Small intestine (tissue), 7 donors: ENCODE measurements at regions not wholly inside any gene's neighbourhood (a gene's known extent, or its start where the extent isn't known, plus 50 kb on each side); places are given as distances from the start of the nearest gene placed in this dataset.

Source experiments
- DNase-seq, 2 donors: peaks; one replicate each; pipeline versions ENCODE4 v3.0.0 to v3.0.0-alpha.2; 2013
- FAIRE-seq: peaks from 2 replicates; lab custom pipeline; 2012; peaks lifted over from hg19 to GRCh38; lab: Jason Lieb, UNC
- H3K27ac ChIP-seq, 3 donors: one replicate each; pipeline ENCODE4 v1.5.1; 2013; ENCODE audit warnings: low read length in 2 of 3, mild to moderate bottlenecking in 2 of 3, control low read depth in 1 of 3, inconsistent platforms in 1 of 3, low read depth in 1 of 3, moderate library complexity in 1 of 3
- H3K27me3 ChIP-seq, 3 donors: one replicate each; pipeline ENCODE4 v1.6.1; 2013; ENCODE audit warnings: low read length in 3 of 3, inconsistent platforms in 1 of 3; ENCODE audit not compliant: control insufficient read depth in 3 of 3, insufficient read depth in 3 of 3
- H3K36me3 ChIP-seq, 3 donors: one replicate each; pipeline ENCODE4 v1.6.1; 2013; ENCODE audit warnings: low read length in 3 of 3, inconsistent platforms in 1 of 3, low read depth in 1 of 3, mild to moderate bottlenecking in 1 of 3, moderate library complexity in 1 of 3; ENCODE audit not compliant: control insufficient read depth in 3 of 3, insufficient read depth in 2 of 3
- H3K4me1 ChIP-seq, 3 donors: one replicate each; pipeline ENCODE4 v1.6.1; 2013; ENCODE audit warnings: low read length in 2 of 3, inconsistent platforms in 1 of 3, low read depth in 1 of 3, mild to moderate bottlenecking in 1 of 3, moderate library complexity in 1 of 3; ENCODE audit not compliant: control insufficient read depth in 3 of 3, insufficient read depth in 2 of 3
- H3K4me3 ChIP-seq, 3 donors: one replicate each; pipeline ENCODE4 v1.5.1; 2013; ENCODE audit warnings: low read length in 3 of 3, control low read depth in 1 of 3, inconsistent platforms in 1 of 3, low read depth in 1 of 3, mild to moderate bottlenecking in 1 of 3, moderate library complexity in 1 of 3
- H3K9me3 ChIP-seq, 2 donors: one replicate each; pipeline ENCODE4 v1.6.1; 2013; ENCODE audit warnings: low read depth in 1 of 2, low read length in 1 of 2; ENCODE audit not compliant: control insufficient read depth in 2 of 2, insufficient read depth in 1 of 2
- WGBS, 3 donors: extraction: QIAGEN DNeasy Blood & Tissue Kit; methylation state at CpG; one replicate each; pipeline ENCODE4 v1.1.7; 2013; 5-methylcytosine and 5-hydroxymethylcytosine counted together
- donor health status: healthy with polysubstance abuse.
- donor health status: control.
- donor health status: control.
- donor health status: Bipolar disorder and iron deficiency.
- donor health status: healthy.

GRCh38 chr13:27327633-27328032 lies 57.0 kb downstream of the RASL11A start:
- 89 to 95% (median 95%) methylated on average over 5 of the region's 5 CpGs for WGBS, 3 donors
- H3K27me3 ChIP-seq, result peaks cover 0 to 6% (median 0%) of the 10 kb centered on the region in 3 donors

GRCh38 chr13:27329210-27329609 lies 58.6 kb downstream of the RASL11A start:
- 50 to 75% (median 56%) methylated on average over 5 of the region's 5 CpGs for WGBS, 3 donors
- H3K4me3 ChIP-seq, result no peak overlapping the region
- no peaks in the 10 kb centered on the region for H3K9me3 ChIP-seq
- no peak for DNase-seq
- no peaks in the 10 kb centered on the region for H3K4me1 ChIP-seq
- no peaks in the 10 kb centered on the region for H3K36me3 ChIP-seq
- FAIRE-seq, result no peak
- no peak overlapping the region for H3K27ac ChIP-seq
- H3K27me3 ChIP-seq, result peaks cover 0 to 6% (median 0%) of the 10 kb centered on the region in 3 donors

More at GRCh38 chr13:27327633-27328032, 57.0 kb downstream of the RASL11A start:
- FAIRE-seq (no peak), DNase-seq (no peak)
- Histone ChIP-seq H3K9me3 (no peaks in the 10 kb centered on the region), H3K4me1 (no peaks in the 10 kb centered on the region), H3K36me3 (no peaks in the 10 kb centered on the region), H3K4me3 (no peak overlapping the region), H3K27ac (no peak overlapping the region)

- Histone ChIP-seq H3K9me3 (no peaks in the 10 kb centered on the region), H3K27ac (no peak overlapping the region), H3K4me1 (no peaks in the 10 kb centered on the region), H3K4me3 (no peak overlapping the region), H3K36me3 (no peaks in the 10 kb centered on the region), H3K27me3 (peaks cover 0 to 3% (median 0%) of the 10 kb centered on the region in 3 donors)
- no peak for DNase-seq
- WGBS, 3 donors, result 50 to 86% (median 78%) methylated on average over 13 of the region's 13 CpGs
- no peak for FAIRE-seq
Measured at GRCh38 chr13:27334774-27335435, 64.3 kb downstream of the RASL11A start.

GRCh38 chr13:27336014-27336673 lies 65.5 kb downstream of the RASL11A start:
- Histone ChIP-seq H3K9me3 (no peaks in the 10 kb centered on the region), H3K36me3 (no peaks in the 10 kb centered on the region), H3K27me3 (peaks cover 0 to 3% (median 0%) of the 10 kb centered on the region in 3 donors), H3K4me3 (no peak overlapping the region), H3K4me1 (no peaks in the 10 kb centered on the region), H3K27ac (no peak overlapping the region)
- FAIRE-seq, result no peak
- WGBS, 3 donors, result 73 to 84% (median 74%) methylated on average over 6 of the region's 6 CpGs
- DNase-seq, result no peak

- FAIRE-seq (no peak), DNase-seq (no peak)
- Histone ChIP-seq H3K9me3 (no peaks in the 10 kb centered on the region), H3K27ac (no peak overlapping the region), H3K36me3 (no peaks in the 10 kb centered on the region), H3K4me3 (no peak overlapping the region), H3K27me3 (no peaks in the 10 kb centered on the region), H3K4me1 (peaks cover 0 to 3% (median 0%) of the 10 kb centered on the region in 3 donors)
- 56 to 94% (median 75%) methylated on average over 1 of the region's 1 CpG for WGBS, 3 donors
Measured at GRCh38 chr13:27338207-27338606, 67.6 kb downstream of the RASL11A start.

GRCh38 chr13:27338816-27339215 lies 68.2 kb downstream of the RASL11A start:
- no peaks in the 10 kb centered on the region for H3K27me3 ChIP-seq
- H3K27ac ChIP-seq, result no peak overlapping the region
- 66 to 72% (median 72%) methylated on average over 8 of the region's 8 CpGs for WGBS, 3 donors
- no peaks in the 10 kb centered on the region for H3K36me3 ChIP-seq
- H3K4me1 ChIP-seq, result peaks cover 0 to 3% (median 0%) of the 10 kb centered on the region in 3 donors
- DNase-seq (no peak), FAIRE-seq (no peak)
- H3K9me3 ChIP-seq, result no peaks in the 10 kb centered on the region
- no peak overlapping the region for H3K4me3 ChIP-seq

GRCh38 chr13:27339299-27339698 lies 68.7 kb downstream of the RASL11A start:
- H3K36me3 ChIP-seq, result no peaks in the 10 kb centered on the region
- H3K27me3 ChIP-seq, result no peaks in the 10 kb centered on the region
- no peak overlapping the region for H3K4me3 ChIP-seq
- peaks cover 0 to 3% (median 0%) of the 10 kb centered on the region in 3 donors for H3K4me1 ChIP-seq
- FAIRE-seq (no peak), DNase-seq (peak; percentile 61 to 71)
- no peak overlapping the region for H3K27ac ChIP-seq
- WGBS, 3 donors, result 17 to 39% (median 24%) methylated on average over 6 of the region's 6 CpGs
- H3K9me3 ChIP-seq, result no peaks in the 10 kb centered on the region

- peaks cover 0 to 3% (median 0%) of the 10 kb centered on the region in 3 donors for H3K4me1 ChIP-seq
- WGBS, 3 donors, result 13 to 37% (median 31%) methylated on average over 6 of the region's 6 CpGs
- H3K27ac ChIP-seq, result no peak overlapping the region
- H3K4me3 ChIP-seq, result no peak overlapping the region
- FAIRE-seq (no peak), DNase-seq (no peak)
- H3K9me3 ChIP-seq, result no peaks in the 10 kb centered on the region
- H3K36me3 ChIP-seq, result no peaks in the 10 kb centered on the region
- no peaks in the 10 kb centered on the region for H3K27me3 ChIP-seq
Measured at GRCh38 chr13:27341616-27342015, 71.0 kb downstream of the RASL11A start.
